Left lung (tissue), 4 donors: ENCODE measurements at regions not wholly inside any gene's neighbourhood (a gene's known extent, or its start where the extent isn't known, plus 50 kb on each side); places are given as distances from the start of the nearest gene placed in this dataset.

Experiments
- ATAC-seq: fragments of 200-7000 bp; cut with Tn5 transposase; one replicate; pipeline ENCODE4 v1.9.1; 2020; ENCODE audit warnings: moderate library complexity
- DNase-seq, 4 donors: peaks; one replicate each; pipeline ENCODE4 v3.0.0-alpha.2; 2013 to 2020
- H3K27ac ChIP-seq, 2 donors: fragments of 200-600 bp; sonication (generic) in 1 of 2; one replicate each; pipeline versions ENCODE4 v1.5.0 to v1.8.0; 2020 to 2021
- H3K27me3 ChIP-seq, 2 donors: fragments of 200-600 bp; sonication (generic) in 1 of 2; one replicate each; pipeline versions ENCODE4 v1.5.0 to v1.8.0; 2020 to 2021
- H3K36me3 ChIP-seq, 2 donors: fragments of 200-600 bp; sonication (generic) in 1 of 2; one replicate each; pipeline versions ENCODE4 v1.5.0 to v1.8.0; 2020 to 2021
- H3K4me1 ChIP-seq, 2 donors: fragments of 200-600 bp; one replicate each; pipeline ENCODE4 v1.8.0; 2021
- H3K4me3 ChIP-seq, 2 donors: fragments of 200-600 bp; sonication (generic) in 1 of 2; one replicate each; pipeline versions ENCODE4 v1.5.0 to v1.8.0; 2020 to 2021; ENCODE audit warnings: mild to moderate bottlenecking in 1 of 2
- H3K9me3 ChIP-seq, 2 donors: fragments of 200-600 bp; sonication (generic) in 1 of 2; one replicate each; pipeline versions ENCODE4 v1.5.0 to v1.8.0; 2020 to 2021
- CTCF ChIP-seq, 2 donors: fragments of 200-600 bp; sonication (generic) in 1 of 2; IDR thresholded peaks; one replicate each; pipeline versions ENCODE4 v1.5.0 to v1.8.0; 2021; ENCODE audit warnings: antibody characterized with exemption in 2 of 2
- intact Hi-C, 2 donors: fragments of 100-400 bp; cut with DNase I; formaldehyde crosslinking; loops; one replicate each; pipeline versions ENCODE4 v1.11.2 to v1.14.2; 2022
- donor health status: DM: no; HTN: yes; CAD: no.
- donor health status: DM: no; HTN: no; CAD: no.

GRCh38 chrY:19015213-19015612, 241.7 kb upstream of the HSFY2 start:
- Histone ChIP-seq H3K9me3 (no peaks in the 10 kb centered on the region), H3K27ac (no peak overlapping the region), H3K4me3 (no peak overlapping the region), H3K36me3 (no peaks in the 10 kb centered on the region), H3K4me1 (no peaks in the 10 kb centered on the region), H3K27me3 (no peaks in the 10 kb centered on the region)
- DNase-seq: no peak
- intact Hi-C loops: no loop called here
- no peak for TF ChIP-seq CTCF (IDR thresholded peaks at IDR 0.05)
- ATAC-seq: no peak

GRCh38 chrY:19012985-19013384, 239.4 kb upstream of the HSFY2 start:
- ATAC-seq: no peak
- Histone ChIP-seq H3K4me1 (no peaks in the 10 kb centered on the region), H3K9me3 (no peaks in the 10 kb centered on the region), H3K27me3 (no peaks in the 10 kb centered on the region), H3K27ac (no peak overlapping the region), H3K36me3 (no peaks in the 10 kb centered on the region), H3K4me3 (no peak overlapping the region)
- intact Hi-C loops: no loop called here
- TF ChIP-seq CTCF (IDR thresholded peaks at IDR 0.05): no peak
- no peak for DNase-seq

- Histone ChIP-seq H3K4me1 (no peaks in the 10 kb centered on the region), H3K4me3 (no peak overlapping the region), H3K27ac (no peak overlapping the region), H3K36me3 (no peaks in the 10 kb centered on the region), H3K9me3 (no peaks in the 10 kb centered on the region), H3K27me3 (no peaks in the 10 kb centered on the region)
- intact Hi-C loops: no loop called here
- TF ChIP-seq CTCF (IDR thresholded peaks at IDR 0.05): no peak
- ATAC-seq (no peak), DNase-seq (no peak)
These were observed 238.1 kb upstream of the HSFY2 start for GRCh38 chrY:19011605-19012090.

GRCh38 chrY:19006234-19006633, 232.7 kb upstream of the HSFY2 start:
- Histone ChIP-seq H3K4me1 (no peaks in the 10 kb centered on the region), H3K9me3 (no peaks in the 10 kb centered on the region), H3K4me3 (no peak overlapping the region), H3K36me3 (no peaks in the 10 kb centered on the region), H3K27me3 (no peaks in the 10 kb centered on the region), H3K27ac (no peak overlapping the region)
- no peak for TF ChIP-seq CTCF (IDR thresholded peaks at IDR 0.05)
- no peak for DNase-seq
- intact Hi-C loops: no loop called here
- ATAC-seq: no peak

- no peaks in the 10 kb centered on the region for H3K9me3 ChIP-seq
- TF ChIP-seq CTCF (IDR thresholded peaks at IDR 0.05): no peak
- no peak for DNase-seq
- H3K36me3 ChIP-seq: no peaks in the 10 kb centered on the region
- intact Hi-C loops: no loop called here
- no peak overlapping the region for H3K4me3 ChIP-seq
- H3K4me1 ChIP-seq: no peaks in the 10 kb centered on the region
- no peak for ATAC-seq
- no peaks in the 10 kb centered on the region for H3K27me3 ChIP-seq
- no peak overlapping the region for H3K27ac ChIP-seq
These were observed 232.0 kb upstream of the HSFY2 start for GRCh38 chrY:19005579-19005978.
